ENCODE measurements at regions not wholly inside any gene's neighbourhood (a gene's known extent, or its start where the extent isn't known, plus 50 kb on each side); places are given as distances from the start of the nearest gene placed in this dataset.

DNA sequence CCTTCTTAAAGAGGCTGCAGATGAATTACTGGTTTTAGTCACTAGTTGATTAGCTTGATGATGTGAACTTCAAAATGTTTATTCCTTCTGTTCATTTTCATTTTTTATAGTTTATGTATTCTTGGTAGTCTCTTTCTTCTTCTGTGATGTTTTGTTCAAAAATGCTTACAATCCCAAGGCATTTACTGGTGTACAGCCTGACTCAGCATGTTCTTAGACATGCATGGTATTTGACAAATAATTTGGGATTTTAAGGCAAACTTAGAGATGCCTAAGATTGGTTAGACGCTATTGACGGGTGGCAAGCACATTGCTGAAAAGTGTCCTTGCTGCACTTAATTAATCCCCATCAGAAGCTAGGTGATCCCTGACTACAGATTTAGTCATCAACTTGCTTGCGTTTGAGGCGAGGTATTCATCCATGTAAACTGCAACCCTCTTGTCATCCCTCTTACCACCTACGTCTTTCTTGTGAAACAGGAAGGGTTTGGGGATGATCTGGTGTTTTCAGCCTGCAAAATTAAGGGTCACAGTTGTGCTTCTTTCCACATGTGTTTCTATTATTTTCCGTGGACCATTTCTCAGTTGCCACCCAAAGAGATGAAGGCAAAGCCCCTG is 331.8 kb downstream of the DKK2 start:
- TF ChIP-seq, protein P1, sequence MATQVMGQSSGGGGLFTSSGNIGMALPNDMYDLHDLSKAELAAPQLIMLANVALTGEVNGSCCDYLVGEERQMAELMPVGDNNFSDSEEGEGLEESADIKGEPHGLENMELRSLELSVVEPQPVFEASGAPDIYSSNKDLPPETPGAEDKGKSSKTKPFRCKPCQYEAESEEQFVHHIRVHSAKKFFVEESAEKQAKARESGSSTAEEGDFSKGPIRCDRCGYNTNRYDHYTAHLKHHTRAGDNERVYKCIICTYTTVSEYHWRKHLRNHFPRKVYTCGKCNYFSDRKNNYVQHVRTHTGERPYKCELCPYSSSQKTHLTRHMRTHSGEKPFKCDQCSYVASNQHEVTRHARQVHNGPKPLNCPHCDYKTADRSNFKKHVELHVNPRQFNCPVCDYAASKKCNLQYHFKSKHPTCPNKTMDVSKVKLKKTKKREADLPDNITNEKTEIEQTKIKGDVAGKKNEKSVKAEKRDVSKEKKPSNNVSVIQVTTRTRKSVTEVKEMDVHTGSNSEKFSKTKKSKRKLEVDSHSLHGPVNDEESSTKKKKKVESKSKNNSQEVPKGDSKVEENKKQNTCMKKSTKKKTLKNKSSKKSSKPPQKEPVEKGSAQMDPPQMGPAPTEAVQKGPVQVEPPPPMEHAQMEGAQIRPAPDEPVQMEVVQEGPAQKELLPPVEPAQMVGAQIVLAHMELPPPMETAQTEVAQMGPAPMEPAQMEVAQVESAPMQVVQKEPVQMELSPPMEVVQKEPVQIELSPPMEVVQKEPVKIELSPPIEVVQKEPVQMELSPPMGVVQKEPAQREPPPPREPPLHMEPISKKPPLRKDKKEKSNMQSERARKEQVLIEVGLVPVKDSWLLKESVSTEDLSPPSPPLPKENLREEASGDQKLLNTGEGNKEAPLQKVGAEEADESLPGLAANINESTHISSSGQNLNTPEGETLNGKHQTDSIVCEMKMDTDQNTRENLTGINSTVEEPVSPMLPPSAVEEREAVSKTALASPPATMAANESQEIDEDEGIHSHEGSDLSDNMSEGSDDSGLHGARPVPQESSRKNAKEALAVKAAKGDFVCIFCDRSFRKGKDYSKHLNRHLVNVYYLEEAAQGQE (IDR thresholded peaks at IDR 0.05; ENCODE audit: insufficient read depth in 1 of 2, low read depth in 2 of 2, low read length in 1 of 2) = no peak
- TF ChIP-seq TCF7L2 (IDR thresholded peaks at IDR 0.05; ENCODE audit: low read depth, low read length) = no peak

Measured in Panc1 (cell line).